ENCODE measurements at regions not wholly inside any gene's neighbourhood (a gene's known extent, or its start where the extent isn't known, plus 50 kb on each side); places are given as distances from the start of the nearest gene placed in this dataset.

DNA sequence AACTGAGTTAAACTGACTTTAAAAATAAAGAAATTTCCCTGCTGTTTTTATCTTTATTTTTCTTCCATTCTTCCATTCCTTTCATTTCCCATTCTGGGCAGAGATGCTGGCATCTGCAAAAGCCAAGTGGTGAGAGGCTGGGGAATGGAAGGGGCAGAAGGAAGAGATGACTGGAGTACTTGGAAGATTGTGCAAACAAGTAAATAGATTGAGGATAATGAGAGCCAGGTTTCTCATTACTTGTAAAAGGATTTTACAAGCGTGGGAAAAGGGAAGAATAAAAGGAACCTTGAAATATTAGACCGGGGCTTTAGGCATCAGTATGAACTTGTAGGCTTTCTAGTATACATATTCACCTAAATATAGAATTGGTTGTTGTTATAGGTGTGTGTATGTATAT is 341.2 kb downstream of the CAAP1 start:
- no peak for TF ChIP-seq OSR1 (CRISPR knock-in tag; IDR thresholded peaks at IDR 0.05)
- TF ChIP-seq BACH2 (CRISPR knock-in tag; IDR thresholded peaks at IDR 0.05; ENCODE audit: borderline replicate concordance): no peak
- TF ChIP-seq, protein P1, sequence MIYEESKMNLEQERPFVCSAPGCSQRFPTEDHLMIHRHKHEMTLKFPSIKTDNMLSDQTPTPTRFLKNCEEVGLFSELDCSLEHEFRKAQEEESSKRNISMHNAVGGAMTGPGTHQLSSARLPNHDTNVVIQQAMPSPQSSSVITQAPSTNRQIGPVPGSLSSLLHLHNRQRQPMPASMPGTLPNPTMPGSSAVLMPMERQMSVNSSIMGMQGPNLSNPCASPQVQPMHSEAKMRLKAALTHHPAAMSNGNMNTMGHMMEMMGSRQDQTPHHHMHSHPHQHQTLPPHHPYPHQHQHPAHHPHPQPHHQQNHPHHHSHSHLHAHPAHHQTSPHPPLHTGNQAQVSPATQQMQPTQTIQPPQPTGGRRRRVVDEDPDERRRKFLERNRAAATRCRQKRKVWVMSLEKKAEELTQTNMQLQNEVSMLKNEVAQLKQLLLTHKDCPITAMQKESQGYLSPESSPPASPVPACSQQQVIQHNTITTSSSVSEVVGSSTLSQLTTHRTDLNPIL (CRISPR knock-in tag; IDR thresholded peaks at IDR 0.05; ENCODE audit: low read depth): no peak
- TF ChIP-seq ZNF70 (CRISPR knock-in tag; IDR thresholded peaks at IDR 0.05): no peak
- no peak for TF ChIP-seq ARNTL (CRISPR knock-in tag; IDR thresholded peaks at IDR 0.05; ENCODE audit: borderline replicate concordance, low read depth)
- TF ChIP-seq, protein P2, sequence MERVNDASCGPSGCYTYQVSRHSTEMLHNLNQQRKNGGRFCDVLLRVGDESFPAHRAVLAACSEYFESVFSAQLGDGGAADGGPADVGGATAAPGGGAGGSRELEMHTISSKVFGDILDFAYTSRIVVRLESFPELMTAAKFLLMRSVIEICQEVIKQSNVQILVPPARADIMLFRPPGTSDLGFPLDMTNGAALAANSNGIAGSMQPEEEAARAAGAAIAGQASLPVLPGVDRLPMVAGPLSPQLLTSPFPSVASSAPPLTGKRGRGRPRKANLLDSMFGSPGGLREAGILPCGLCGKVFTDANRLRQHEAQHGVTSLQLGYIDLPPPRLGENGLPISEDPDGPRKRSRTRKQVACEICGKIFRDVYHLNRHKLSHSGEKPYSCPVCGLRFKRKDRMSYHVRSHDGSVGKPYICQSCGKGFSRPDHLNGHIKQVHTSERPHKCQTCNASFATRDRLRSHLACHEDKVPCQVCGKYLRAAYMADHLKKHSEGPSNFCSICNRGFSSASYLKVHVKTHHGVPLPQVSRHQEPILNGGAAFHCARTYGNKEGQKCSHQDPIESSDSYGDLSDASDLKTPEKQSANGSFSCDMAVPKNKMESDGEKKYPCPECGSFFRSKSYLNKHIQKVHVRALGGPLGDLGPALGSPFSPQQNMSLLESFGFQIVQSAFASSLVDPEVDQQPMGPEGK (CRISPR knock-in tag; IDR thresholded peaks at IDR 0.05; ENCODE audit: borderline replicate concordance): no peak
- no peak for TF ChIP-seq RARB (CRISPR knock-in tag; IDR thresholded peaks at IDR 0.05)

Measured in SK-N-SH treated with all-trans-retinoic acid at 6 μM for 48 hours (cell line).